GM21447 (cell line): ENCODE measurements at regions not wholly inside any gene's neighbourhood (a gene's known extent, or its start where the extent isn't known, plus 50 kb on each side); places are given as distances from the start of the nearest gene placed in this dataset.
A peak's percentile ranks its signal among the peaks of the same experiment; 100 is the strongest.
"Not testable (repeated sequence)": the region's sequence is repeated elsewhere in the genome, so short reads cannot be mapped to it uniquely, and the experiment has no call there.

Source experiments
- ATAC-seq: cut with Tn5 transposase; IDR thresholded peaks from one replicate; pipeline ENCODE4 v1.9.1; 2021; ENCODE audit not compliant: unreplicated experiment

DNA sequence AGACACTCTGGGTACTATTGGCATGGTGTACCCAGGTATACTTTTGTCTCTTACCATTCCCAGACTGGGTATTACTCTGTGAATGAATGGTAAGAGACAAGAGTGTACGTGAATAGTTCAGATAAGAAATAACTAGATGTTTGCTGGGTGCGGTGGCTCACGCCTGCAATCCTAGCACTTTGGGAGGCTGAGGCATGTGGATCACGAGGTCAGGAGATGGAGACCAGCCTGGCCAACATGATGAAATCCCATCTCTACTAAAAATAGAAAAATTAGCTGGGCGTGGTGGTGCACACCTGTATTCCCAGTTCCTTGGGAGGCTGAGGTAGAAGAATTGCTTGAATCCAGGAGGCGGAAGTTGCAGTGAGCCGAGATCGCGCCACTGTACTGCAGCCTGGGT is 75.8 kb upstream of the VKORC1L1 start:
- not testable (repeated sequence) for ATAC-seq

DNA sequence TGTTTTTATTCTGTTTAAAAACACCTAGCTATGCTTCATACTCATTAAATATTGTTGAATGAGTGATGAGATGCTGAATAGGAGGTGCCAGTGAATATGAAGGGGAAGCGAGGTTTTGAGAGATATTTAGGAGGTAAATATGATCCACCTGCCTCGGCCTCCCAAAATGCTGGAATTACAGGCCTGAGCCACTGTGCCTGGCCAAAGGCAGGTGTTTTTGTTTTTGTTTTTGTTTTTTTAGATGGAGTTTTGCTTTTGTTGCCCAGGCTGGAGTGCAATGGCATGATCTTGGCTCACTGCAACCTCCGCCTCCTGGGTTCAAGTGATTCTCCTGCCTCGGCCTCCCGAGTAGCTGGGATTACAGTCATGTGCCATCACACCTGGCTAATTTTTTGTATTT is 75.3 kb upstream of the VKORC1L1 start:
- not testable (repeated sequence) for ATAC-seq

DNA sequence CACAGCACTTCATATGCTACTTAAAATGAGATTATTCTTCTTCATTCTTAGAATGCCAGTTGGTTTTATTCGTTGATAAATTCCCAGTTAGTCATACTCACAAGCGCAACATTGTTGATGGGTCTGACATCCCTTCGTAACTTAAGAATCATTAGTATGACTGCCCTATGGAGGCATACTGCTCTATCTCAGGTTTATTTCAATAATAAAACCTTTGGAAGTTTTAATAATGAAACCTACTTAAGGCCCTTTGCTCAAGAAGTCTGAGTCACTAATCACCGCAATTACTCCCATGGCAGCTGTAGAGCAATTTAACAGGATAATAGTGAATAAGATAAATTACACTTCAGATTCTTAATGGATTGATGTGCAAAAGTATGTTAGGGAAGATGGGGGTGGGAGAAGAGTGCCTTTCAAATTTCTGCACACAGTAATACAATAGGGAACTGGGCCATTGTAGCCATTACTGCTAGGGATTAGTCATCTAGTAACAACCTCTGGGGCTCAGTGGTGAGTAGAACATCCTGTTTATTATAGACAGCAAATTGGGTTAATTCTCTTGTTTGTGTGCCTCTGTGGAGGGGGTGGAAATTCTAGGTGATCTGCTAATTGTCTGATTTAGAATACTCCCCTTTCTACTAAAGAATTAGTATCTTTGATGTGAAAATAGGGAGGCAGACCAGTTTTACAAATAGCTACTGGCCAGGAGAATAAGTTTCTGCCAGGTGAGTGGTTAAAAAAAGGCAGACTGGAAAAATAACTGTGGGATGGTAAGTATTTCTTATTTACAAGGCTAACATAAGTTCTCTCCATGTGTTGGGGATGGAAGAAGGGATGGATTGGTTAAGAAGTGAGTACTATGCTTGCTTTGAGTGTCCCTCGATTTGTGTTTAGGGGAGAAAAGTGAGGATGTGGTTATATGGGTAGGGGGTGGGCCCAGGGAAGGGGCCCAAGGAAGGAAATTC is 74.5 kb upstream of the VKORC1L1 start:
- ATAC-seq, result peak; percentile 99

DNA sequence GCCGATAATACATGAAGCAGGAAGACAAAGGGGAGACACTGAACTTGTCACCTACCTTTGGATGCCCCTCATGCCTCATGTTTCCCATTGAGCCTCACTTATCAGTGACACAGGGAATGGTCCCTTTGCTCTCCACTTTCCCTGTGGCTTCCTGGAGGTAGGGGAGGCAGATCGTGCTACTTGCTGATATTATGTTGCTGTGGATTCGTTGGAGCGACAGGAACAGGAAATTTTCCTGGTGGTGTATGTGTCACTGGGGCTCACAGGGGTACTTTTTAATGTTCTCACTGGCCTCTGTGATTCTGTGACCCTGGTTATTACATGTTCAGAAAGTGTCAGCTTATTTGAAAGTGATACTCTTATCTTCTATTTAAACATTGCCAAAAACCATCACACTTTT is 72.7 kb upstream of the VKORC1L1 start:
- not testable (repeated sequence) for ATAC-seq

DNA sequence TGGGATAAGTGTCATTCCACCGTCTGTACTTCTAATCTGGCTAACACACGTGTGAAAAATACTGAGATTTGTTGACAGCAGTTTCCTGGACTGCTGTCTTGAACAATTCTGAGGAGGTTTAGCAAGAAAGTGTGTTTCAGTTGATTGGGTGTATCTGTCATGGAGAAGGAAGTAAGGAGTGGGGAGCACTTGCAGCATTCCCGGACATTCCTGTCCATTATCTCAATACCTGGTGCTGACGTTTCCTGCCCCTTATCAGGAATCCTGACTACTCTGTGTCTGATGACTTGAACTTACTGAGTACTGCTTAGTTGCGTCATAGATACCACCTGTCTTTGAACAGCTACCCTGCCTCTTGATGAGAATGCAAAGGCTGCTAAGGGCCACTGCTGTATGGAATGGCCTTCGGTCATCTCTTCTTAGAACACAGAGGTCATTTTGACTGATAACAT is 72.0 kb upstream of the VKORC1L1 start:
- no peak for ATAC-seq

DNA sequence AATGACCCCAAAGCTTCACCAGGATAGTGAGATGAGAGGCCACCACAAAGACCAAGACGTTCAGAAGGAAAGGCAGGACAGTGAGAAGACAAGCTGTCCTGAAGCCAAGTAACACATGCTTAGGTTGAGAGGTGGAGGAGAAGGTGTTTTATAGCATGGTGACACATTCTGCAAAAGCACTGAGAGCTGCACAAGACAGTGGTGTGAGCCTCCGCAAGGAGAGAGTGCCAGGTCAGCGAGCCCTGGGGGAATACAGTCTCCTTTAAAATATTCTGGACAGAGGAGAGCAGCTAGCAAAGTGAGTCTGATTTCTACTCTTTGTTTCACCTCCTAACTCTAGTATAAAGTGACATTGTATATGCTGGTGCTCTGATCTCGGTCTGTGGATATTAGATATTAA is 68.0 kb upstream of the VKORC1L1 start:
- no peak for ATAC-seq

DNA sequence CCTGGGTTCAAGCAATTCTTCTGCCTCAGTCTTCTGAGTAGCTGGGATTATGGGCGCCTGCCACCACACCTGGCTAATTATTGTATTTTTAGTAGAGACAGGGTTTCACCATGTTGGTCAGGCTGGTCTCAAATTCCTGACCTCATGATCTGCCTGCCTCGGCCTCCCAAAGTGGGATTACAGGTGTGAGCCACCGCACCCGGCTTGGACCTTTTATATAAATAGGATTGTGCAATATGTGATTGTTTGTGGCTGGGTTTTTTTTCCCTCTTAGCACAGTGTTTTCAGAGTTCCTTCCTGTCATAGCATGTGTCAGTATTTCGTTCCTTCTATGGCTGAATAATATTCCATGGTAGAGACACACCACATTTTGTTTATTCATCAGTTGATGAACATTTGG is 65.8 kb upstream of the VKORC1L1 start:
- not testable (repeated sequence) for ATAC-seq

DNA sequence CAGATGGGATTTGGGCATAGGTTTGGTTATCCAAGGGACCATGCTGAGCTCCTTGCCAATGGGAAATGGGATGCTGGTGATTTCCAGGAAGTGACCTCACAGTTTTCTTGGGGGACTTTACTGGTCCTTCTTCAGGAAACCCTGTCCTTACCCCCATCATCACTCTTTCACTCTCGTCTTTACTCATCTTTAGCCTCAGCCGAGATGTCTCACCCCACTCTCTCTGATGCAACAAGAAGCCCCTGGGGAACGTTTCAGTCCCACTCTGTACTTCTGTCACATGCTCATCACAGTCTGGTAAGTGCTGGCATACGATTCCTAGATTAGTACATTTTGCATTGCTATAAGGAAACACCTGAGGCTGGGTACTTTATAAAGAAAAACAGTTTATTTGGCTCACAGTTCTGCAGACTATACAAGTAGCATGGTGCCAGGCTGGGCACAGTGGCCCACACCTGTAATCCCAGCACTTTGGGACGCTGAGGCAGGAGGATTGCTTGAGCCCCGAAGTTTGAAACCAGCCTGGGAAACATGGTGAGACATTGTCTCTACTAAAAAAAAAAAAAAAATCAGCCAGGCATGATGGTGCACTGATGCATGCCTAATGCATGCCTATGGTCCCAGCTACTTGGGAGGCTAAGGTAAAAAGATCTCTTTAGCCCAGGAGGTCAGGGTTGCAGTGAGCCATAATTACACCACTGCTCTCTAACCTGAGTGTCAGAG is 63.5 kb upstream of the VKORC1L1 start:
- peak; percentile 92 for ATAC-seq

DNA sequence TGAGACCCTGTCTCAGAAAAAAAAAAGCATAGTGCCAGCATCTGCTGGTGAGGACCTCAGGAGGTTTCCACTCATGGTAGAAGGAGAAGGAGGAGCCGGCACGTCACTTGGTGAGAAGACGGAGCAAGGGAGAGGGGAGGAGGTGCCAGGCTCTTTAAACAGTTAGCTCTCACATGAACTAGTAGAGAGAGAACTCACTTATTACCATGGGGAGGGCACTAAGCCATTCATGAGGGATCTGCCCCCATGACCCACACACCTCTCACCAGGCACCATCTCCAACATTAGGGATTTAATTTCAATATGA is 62.9 kb upstream of the VKORC1L1 start:
- ATAC-seq, result peak; percentile 41

DNA sequence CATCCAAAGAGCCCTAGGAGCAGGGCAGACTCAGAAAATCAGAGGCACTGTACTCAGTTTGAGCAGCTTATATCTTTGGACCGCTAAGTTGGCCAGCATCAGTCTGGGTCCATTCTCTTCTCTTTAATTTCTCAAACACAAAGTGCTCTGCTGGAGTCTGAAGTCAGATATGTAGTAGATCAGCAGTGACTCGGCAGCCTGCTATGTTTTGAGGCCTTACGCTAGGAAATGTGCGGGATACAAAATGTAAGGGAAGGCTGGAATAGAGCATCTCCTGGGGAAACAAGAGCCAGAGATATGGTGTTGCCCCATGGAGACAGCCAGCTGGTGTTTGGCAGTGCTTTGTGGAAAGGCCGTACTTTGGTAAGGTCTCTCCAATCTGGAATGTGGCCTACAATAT is 60.6 kb upstream of the VKORC1L1 start:
- no peak for ATAC-seq

DNA sequence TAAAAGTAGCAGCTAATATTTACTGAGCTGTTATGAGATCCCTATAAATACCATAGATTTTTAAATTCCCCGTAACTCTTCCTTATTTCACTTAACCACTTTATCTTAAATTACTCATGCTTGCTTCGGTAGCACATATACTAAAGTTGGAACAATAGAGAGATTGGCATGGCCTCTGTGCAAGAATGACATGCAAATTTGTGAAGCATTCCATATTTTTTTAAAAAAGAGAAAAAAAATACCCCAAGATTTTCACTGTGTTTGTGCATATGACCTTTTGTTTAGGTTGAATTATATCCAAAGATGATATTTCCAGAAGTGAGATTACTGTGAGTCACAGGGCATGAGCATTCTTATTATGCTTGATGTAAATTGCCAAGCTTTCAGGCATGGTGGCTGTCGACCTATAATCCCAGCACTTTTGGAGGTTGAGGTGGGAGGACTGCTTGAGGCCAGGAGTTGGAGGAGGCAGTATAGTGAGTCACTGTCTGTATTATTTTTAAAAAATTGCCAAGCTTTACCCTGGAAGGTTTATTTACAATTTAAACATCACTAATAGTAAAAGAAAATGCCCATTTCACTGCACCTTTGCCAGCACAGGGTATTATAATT is 58.2 kb upstream of the VKORC1L1 start:
- ATAC-seq, result not testable (repeated sequence)

DNA sequence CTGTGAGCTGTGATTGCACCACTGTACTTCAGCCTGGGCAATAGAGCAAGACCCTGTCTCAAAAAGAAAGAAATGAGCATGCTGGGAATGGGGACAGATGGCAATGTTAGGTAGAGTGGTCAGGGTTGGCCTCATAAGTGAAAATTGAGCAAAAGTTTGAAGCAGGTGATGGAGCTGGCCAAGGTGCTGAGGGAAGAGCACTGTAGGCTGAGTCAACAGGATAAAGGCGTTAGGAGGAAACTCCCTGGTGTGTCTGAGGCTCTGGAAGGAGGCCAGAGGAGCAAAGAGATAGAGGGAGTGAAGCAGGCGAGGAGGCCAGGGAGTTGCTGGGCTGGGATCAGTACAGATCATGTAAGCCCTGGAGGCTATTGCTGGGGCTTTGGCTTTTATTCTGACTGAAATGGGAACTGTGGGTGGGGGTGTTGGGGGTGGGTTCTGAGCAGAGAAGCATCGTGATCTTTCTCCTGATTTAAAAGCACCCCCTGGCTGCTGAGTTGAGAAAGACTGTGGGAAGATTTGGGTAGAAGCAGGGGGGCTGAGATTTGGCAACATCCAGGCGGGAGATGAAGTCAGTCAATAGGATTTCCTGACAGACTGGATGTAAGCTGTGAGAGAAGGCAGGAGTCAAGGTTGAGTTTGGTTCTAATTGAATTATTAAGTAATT is 52.5 kb upstream of the VKORC1L1 start:
- no peak for ATAC-seq
